Right ventricle myocardium inferior (tissue), 1 donor: ENCODE measurements at regions not wholly inside any gene's neighbourhood (a gene's known extent, or its start where the extent isn't known, plus 50 kb on each side); places are given as distances from the start of the nearest gene placed in this dataset.

Experiments
- ATAC-seq: fragments of 200-7000 bp; cut with Tn5 transposase; one replicate; pipeline ENCODE4 v1.9.1; 2020; ENCODE audit warnings: mild to moderate bottlenecking, moderate library complexity
- DNase-seq: peaks from one replicate; pipeline ENCODE4 v3.0.0; 2021; ENCODE audit errors: missing footprints
- intact Hi-C: fragments of 100-400 bp; cut with DNase I; formaldehyde crosslinking; loops from one replicate; pipeline ENCODE4 v1.11.0; 2022
- donor health status: DM: no; HTN: yes; CAD: no; lungs with severe emphysema.

DNA sequence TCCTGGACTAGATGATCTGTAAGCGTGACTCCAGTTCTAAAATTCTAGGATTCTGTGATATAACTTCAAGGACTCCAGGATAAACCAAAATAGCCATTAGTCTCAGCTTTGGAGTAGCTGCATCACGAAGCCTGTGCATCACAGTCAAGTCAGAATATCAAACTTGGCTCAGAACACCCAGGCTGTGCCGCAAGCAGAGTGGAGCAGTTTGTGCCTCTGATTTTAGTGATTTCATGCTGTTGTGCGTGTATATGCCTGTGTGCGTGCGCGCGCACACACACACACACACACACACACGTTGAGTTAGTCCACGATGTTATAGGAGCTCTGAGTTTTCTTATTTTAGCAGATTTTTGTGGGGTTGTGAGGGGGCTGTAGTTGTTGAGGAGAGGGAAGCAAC, 356.6 kb upstream of the KCNH8 start:
- intact Hi-C loops = no loop called here
- ATAC-seq (no peak), DNase-seq (no peak)

DNA sequence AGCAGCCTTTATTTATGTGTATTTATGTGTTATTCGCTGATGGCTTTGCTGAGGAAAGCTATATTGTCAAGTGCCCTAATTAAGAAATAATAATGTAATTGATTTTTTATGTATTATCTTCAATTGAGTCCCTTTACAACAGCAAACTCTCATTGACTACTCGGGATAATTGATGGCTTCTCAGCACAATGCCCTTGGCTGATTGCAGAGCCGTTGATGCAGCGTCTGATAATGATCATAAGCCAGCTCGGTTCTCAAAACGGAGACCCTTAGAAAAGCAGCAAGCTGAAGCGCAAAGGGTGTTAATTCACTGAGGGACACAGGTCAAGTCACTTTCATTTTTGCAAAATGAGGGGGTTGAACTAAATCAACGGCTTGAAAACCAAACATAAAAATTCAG, 357.1 kb upstream of the KCNH8 start:
- DNase-seq (no peak), ATAC-seq (no peak)
- intact Hi-C loops = no loop called here

DNA sequence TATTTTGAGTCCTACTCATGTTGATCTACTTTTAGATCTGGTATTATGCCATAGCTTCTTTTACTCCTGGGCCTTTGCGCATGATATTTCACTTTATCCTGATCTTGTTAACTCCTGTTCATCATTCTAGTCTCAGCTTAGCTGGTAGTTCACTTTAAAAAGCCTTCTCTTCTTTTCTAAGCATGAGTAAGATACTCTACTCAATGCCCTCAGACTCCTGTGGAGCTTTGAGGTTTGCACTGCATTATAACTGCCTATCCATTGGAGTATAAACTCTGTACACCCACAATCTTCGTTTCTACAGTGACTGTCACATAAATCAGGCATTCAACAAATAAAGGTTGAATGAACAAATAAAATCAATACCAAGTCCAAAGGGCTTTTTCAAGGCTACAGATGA, 357.9 kb upstream of the KCNH8 start:
- ATAC-seq (no peak), DNase-seq (no peak)
- intact Hi-C loops = no loop called here

DNA sequence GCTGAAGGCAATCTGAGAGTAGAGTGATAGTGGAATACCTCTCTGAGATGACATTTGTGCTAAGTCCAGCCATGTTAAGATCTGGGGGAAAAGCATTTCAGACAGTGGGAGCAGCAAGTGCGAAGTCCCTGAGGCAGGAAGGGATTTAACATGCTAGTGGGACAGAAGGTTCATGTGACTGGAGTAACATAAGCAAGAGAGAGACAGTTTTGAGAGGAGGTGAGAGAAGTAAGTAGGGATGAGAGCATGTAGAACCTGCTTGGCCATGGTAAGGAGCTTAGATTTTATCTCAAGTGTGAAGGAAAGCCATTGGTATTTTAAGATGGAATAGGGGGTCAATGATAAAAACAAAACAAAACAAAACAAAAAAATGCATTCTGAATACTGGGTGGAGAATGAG, 358.6 kb upstream of the KCNH8 start:
- intact Hi-C loops = no loop called here
- no peak for ATAC-seq
- DNase-seq = no peak

DNA sequence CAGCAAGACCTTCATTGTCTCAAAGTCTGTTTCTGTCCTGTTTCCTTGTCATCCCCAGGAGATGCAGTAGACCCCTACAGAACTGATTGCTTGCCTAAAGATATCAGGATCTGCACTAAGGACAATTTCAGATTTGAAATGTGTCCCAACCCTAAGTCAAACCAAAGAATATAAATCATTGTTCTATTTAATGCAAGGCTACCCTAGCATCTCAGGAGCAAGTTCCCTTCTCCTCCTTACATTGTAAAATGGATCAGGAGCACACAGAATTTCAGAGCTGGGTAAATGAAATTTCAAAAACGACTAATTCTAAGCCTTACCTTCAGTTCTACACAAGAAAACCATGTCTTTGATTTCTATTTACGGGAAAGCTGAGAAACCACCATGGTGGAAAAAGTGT, 360.9 kb upstream of the KCNH8 start:
- intact Hi-C loops = no loop called here
- DNase-seq (no peak), ATAC-seq (no peak)

DNA sequence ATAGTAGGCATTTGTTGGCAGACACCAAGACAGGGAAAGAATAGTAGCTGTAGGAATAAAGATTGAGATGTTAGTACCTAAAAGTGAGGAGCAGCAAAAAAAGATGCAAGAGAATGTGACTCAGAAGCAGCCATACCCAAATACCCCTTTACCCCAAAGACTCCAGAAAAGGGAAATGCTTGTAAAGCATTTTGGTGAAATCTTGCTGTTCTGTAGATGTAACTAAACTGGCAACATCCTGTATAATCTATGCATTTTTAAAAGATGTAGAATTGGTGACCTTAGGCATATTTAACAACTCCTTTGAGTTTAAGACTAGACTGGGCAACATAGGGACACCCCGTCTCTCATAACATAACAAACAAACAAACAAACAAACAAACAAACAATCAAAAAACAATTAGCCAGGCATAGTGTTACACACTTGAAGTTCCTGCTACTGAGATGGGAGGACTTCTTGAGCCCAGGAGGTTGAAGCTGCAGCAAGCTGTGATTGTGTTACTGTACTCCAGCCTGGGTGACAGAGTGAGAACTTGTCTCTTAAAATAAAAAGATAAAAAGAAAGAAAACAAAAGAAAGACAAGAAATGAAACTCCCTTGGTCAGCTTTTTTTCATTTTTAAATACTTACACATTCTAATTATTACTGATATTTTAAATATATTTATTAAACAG, 361.5 kb upstream of the KCNH8 start:
- intact Hi-C loops = no loop called here
- DNase-seq = no peak
- ATAC-seq = no peak

DNA sequence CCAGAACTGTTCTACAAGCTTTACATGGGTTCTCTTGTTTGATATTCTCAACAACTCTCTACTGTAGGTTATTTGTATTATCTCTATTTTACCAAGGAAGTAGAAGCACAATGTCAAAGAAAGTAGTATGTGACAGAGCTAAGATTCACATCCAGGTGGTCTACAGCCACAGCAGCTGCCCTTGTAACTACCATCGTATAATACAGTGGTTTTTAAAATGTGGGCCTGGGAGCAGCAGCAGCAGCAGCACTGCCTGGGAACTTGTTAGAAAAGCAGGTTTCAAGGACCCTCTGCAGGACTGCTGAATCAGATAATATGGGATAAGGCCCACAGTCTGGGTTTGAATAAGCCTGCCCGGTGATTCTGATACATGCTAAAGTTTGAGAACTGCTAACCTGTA, 357.1 kb upstream of the SATB1 start:
- no peak for DNase-seq
- no peak for ATAC-seq
- intact Hi-C loops = no loop called here

DNA sequence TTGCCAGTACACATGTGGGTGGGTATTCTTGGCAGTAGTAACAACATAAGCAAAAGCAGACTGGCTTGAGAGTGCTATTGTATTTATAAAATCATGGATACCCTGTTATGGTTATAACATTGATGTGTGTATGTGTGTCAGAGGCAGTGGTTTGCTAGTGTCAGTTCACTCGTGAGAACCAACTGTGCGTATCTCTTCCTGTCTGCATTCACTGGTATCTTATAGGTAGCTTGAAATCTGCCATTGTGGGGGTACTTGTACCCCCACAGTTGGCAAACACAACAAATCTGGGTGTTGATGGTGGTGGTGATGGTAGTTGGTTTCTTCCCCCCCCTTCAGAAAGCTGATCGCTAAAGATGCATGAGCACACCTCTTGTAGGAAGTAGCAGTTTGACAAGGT, 355.8 kb upstream of the SATB1 start:
- ATAC-seq (no peak), DNase-seq (no peak)
- intact Hi-C loops = no loop called here

DNA sequence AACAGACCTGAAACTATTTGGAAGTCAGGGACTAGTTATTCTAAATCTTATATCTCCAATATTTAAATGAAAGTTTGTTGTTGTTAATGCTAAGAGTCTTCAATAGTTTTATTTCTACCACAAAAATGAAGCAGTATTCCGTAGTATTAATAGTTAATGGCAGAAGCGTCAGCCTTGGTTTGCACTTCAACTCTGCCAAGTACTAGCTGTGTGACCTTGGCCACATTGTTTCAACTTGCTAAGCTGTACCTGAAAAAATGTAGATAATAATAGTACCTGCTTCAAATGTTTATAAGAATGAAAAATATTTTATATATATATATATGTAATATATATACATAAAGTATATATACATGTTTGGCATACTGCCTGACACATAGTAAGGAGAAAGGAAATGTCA, 354.6 kb upstream of the SATB1 start:
- intact Hi-C loops = no loop called here
- ATAC-seq = no peak
- no peak for DNase-seq

DNA sequence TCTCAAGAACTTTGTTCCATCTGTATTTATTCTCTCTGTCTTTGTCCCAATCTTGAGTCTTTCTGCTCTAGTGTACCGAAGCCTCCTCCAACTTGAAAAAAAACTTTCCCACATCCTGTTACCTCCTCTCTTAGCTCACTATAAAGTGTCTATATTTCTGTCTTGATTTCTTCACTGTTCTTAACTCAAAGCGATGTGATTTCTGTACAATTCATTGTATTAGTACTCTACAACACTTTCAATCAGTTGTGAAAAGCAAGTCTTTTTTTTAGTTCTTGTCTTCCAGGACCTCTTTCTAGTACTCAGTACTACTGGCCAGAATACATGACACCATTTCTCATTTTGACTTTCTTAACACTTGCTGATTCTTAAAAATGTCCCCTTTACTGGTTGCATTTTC, 353.5 kb upstream of the SATB1 start:
- DNase-seq = no peak
- intact Hi-C loops = no loop called here
- ATAC-seq = no peak

DNA sequence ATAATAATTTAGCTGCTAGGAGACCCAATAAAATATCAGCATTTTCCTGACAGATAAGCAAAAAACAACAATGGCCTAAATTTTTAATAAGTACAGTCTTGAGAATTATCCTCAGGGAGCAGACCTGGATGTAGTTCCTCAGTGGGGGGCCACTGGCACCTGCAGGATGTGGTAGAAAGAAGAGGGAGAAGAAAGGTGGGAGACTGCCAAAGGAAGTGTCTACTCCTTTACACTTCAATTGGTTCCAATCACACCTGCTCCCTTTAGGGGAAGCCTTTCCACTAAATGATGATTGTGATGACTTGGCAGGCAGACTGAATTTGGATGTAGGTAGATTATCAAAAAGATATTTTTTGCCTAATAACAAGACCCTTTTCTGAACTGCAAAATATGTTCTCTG, 353.0 kb upstream of the SATB1 start:
- no peak for ATAC-seq
- intact Hi-C loops = no loop called here

DNA sequence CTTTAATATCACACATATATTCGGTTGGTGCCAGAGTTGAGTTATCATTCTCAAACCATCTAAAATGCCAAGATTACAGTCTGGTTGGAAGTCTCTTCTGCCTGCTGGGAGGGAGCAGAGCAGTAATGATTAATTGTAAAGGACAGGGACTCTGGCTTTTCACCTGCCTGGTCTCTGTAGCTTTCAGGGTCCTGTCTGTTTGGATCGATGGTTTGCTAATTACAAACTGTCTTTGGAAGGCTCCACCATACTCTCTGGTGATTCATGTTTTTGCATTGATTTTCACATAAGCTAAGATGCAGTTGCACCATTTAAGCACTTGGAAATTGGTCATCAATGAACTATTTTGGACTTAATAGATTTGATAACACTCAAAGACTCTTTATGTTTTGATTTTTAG, 350.4 kb upstream of the SATB1 start:
- ATAC-seq (no peak), DNase-seq (no peak)
- intact Hi-C loops = no loop called here

More for the DNA sequence above, 353.0 kb upstream of the SATB1 start:
- no peak for DNase-seq

DNA sequence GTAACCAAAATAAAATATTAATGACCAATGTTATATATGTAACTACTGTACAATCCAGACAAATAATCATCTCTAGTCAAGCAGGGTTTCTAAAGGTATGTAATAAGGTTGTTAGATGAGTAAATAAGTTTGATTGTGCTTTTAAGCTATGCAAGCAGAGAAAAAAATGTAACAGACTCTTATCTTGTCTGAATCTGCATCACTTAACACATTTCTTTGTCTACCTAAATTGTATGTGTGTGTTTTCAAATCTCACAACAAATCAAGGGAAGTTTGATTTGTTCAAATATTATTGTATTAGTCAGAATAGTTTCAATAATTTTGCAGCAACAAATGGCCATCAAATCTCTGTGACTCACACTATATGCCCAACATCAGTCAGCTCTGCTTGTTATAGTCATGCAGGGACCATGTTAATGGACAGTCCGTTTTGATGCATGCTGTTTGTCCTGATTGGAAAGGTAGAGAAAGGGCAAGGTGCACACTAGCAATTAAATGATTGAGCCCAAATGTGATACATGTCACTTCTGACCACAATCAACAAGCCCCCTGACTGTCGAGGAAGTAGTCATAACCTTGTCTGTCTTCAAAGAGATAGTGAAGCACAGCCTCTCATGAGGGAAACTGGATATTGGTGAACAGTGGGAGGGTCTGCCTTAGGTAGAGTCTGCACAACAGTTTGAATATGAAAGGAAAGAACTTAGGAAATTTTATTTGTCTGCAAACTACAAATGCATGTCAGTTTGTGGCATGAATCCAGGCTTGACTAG, 349.4 kb upstream of the SATB1 start:
- no peak for ATAC-seq
- no peak for DNase-seq
- intact Hi-C loops = no loop called here

DNA sequence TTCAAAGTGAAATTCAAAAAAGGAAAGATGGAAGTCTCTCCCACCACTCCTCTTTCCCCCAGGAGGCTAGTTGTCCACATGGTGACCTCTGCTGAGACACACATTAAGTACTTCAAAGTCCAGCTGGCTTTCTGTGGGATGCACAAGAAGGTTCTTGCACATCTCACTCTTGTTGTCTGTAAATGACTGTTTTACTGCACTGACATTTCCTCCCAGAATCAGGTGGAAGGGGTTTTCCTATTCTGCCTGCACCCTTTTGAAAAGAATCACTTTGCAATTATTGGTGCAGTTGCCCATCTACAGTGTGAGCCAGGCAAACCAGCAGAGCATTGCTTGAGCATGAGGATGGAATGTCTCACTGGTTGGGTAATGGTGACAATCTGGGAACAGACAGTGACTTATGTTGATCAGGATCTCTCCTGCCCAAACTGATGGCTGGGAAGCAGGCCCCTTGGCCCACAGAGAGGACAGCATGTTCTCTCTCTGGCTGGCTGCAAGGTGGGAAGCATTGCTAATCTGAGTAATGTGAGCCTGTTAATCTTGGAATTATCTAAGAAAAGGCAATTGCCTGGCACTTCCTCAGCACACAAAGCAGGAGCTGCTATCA, 347.7 kb upstream of the SATB1 start:
- intact Hi-C loops = no loop called here
- no peak for ATAC-seq
- DNase-seq = no peak

DNA sequence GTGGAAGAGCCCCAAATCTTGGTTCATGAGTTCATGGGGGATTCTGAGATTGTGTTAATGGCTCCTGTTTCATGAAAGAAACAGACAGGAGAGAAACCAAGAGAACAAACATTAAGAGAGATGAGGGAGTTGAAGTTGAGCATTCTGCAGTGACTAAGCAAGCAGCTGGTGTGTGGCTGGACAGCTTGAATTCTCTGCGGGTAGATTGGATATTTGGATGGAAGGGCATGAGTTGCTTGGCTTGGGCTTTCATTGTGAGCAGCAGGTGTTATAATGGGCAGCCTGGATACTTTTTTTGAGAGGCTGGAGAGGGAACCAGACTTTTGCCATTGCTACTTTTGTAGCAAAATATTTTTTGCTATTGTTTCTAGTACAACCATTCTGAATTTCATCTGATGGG, 346.8 kb upstream of the SATB1 start:
- intact Hi-C loops = no loop called here
- no peak for ATAC-seq
- no peak for DNase-seq

DNA sequence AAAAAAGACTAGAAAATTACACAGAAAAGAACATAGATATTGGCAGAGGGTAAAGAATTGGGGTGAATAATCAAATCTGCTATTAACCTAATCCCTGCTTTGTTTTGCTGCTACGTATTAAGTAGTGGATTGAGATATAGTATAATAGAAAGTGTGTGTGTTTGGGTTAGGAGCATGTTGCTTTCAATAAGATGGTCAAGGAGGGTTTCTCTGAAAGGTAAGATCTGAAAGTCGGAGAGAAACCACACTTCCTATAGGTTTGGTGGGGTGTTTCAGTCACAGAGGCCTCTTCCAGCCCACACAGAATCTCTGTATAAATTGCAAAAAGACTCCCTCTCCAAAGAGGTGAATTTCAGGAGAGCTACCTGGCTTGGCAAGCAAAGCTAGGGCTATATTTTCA, 345.7 kb upstream of the SATB1 start:
- intact Hi-C loops = no loop called here
- DNase-seq (no peak), ATAC-seq (no peak)

DNA sequence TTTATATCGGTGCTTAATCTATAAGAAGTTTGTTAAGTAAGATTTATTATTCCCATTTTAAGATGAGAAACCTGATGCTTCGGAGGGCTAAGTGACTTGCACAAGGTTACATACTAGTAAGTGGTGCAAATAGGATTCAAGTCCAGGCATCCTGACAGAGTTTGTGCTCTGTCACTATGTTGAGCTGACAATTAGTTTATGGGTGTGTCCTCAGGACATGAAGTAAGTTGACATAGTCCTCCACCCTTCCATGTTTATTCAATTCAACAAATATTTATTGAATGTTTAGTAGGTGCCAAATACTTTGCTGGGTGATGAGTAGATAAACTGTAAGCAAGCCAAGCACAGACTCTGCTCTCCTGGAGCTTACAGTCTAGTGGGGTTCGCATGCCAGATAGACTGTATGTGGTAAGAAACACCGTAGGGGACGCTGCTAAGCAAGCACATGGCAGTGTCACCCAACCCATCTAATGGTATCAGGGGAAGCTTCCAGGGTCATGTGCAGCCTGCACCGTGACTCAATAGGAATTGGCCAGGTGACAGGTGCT, 342.7 kb upstream of the SATB1 start:
- intact Hi-C loops = no loop called here
- ATAC-seq (no peak), DNase-seq (no peak)

DNA sequence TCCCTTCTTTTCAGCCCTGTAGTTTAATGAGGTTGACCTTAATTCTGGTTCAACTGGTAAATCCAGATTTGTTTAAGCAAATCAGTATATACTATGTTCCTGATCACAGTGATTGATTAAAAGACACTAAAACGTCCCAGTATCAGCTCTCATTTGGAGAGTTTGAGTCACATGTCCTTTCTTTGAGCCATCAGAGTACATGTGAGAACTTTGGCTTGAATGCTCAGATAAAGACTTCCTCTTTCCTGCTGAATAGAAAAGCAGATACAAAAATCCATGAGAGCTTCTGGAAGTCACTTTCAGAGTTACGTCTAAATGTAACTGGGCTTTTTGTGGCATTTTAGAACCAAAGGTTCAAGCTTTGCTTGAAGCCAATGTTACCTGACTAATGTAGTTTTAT, 341.8 kb upstream of the SATB1 start:
- intact Hi-C loops = no loop called here
- no peak for ATAC-seq
- no peak for DNase-seq

DNA sequence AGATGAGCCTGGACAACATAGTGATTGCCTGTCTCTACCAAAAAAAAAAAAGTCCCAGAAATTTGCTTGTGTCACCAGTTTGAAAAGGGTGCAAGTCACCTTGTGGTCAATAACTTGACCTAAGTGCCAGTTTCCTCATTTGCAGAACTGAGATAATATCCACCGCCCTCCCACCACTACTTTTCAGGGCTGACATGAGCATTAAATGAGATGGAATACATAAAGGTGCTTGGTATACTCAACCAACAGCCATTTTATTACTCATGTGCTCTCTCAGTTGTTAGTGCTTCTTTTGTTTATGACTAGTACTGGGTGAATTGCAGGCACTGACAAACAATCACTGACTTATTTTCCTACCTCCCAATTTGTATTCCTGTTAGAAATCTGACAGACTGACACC, 340.5 kb upstream of the SATB1 start:
- intact Hi-C loops = no loop called here
- no peak for DNase-seq

DNA sequence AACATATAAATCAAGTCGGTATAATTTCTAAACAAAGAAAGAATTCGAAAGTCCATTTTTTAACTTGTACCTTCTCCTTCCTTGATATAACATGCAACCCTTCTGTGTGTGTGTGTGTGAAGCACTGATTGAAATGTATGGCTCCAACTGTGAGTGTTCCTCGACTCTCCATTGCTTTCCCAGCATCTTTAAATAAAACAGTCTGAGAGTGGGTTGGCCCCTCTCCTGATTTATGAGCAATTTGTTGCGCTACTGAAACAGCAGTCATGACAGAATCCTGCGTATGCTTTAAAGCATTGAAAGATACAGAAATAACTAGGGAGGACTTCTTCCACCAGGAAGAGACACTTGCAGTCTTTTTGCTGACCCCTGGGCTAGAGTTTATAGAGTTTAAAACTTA, 340.0 kb upstream of the SATB1 start:
- ATAC-seq (no peak), DNase-seq (no peak)
- intact Hi-C loops = no loop called here

More for the DNA sequence above, 340.5 kb upstream of the SATB1 start:
- no peak for ATAC-seq
